Endodermal cell (in vitro differentiated cells): ENCODE measurements at regions not wholly inside any gene's neighbourhood (a gene's known extent, or its start where the extent isn't known, plus 50 kb on each side); places are given as distances from the start of the nearest gene placed in this dataset.
A peak's percentile ranks its signal among the peaks of the same experiment; 100 is the strongest.
"Not testable (repeated sequence)": the region's sequence is repeated elsewhere in the genome, so short reads cannot be mapped to it uniquely, and the experiment has no call there.

Experiments used
- DNase-seq: peaks from one replicate; pipeline ENCODE4 v3.0.0-alpha.2; 2017
- H3K27ac ChIP-seq: 2 replicates; pipeline ENCODE4 v1.5.1; 2013; ENCODE audit warnings: mild to moderate bottlenecking, low read depth, low read length, moderate library complexity
- H3K27me3 ChIP-seq: 2 replicates; pipeline ENCODE4 v1.6.1; 2013; ENCODE audit warnings: mild to moderate bottlenecking, low read length, moderate library complexity; ENCODE audit not compliant: insufficient read depth, control insufficient read depth, poor library complexity, severe bottlenecking
- H3K36me3 ChIP-seq: 2 replicates; pipeline ENCODE4 v1.7.0; 2013; ENCODE audit warnings: mild to moderate bottlenecking, low read length, moderate library complexity; ENCODE audit not compliant: control insufficient read depth, insufficient read depth
- H3K4me1 ChIP-seq: one replicate; pipeline ENCODE4 v1.7.0; 2013; ENCODE audit warnings: low read length; ENCODE audit not compliant: control insufficient read depth, insufficient read depth
- H3K4me3 ChIP-seq: 2 replicates; pipeline ENCODE4 v1.5.1; 2013; ENCODE audit warnings: mild to moderate bottlenecking, low read length, moderate library complexity
- H3K9ac ChIP-seq: 2 replicates; pipeline ENCODE4 v1.6.1; 2013; ENCODE audit warnings: mild to moderate bottlenecking, low read length, moderate library complexity; ENCODE audit not compliant: poor library complexity, severe bottlenecking; ENCODE audit errors: extremely low read depth
- H3K9me3 ChIP-seq: 2 replicates; pipeline ENCODE4 v1.6.1; 2013; ENCODE audit warnings: mild to moderate bottlenecking, low read length, moderate library complexity; ENCODE audit not compliant: control insufficient read depth
- H3K27ac Mint-ChIP-seq: 2 replicates; pipeline ENCODE4 v1.8.0; 2020; ENCODE audit warnings: mixed read lengths
- H3K27me3 Mint-ChIP-seq: 2 replicates; pipeline ENCODE4 v1.8.0; 2021; ENCODE audit warnings: mild to moderate bottlenecking, mixed read lengths; ENCODE audit not compliant: insufficient read depth
- H3K36me3 Mint-ChIP-seq: 2 replicates; pipeline ENCODE4 v1.8.0; 2020; ENCODE audit warnings: low read depth, mixed read lengths
- H3K4me1 Mint-ChIP-seq: 2 replicates; pipeline ENCODE4 v1.8.0; 2020; ENCODE audit warnings: mixed read lengths
- H3K4me3 Mint-ChIP-seq: 2 replicates; pipeline ENCODE4 v1.8.0; 2020; ENCODE audit warnings: mild to moderate bottlenecking, moderate library complexity, mixed read lengths
- H3K9me3 Mint-ChIP-seq: 2 replicates; pipeline ENCODE4 v1.8.0; 2020; ENCODE audit warnings: mild to moderate bottlenecking, mixed read lengths
- CTCF ChIP-seq: fragments of 200-600 bp; sonication (generic); conservative IDR thresholded peaks from 2 replicates; pipeline ENCODE4 v1.5.0; 2021; ENCODE audit warnings: antibody characterized with exemption, mild to moderate bottlenecking
- WGBS, 2 experiments: methylation state at CpG; one replicate each; pipeline versions ENCODE4 v1.1.5 to v1.1.7; 2013; ENCODE audit warnings: missing lambda C conversion rate in 2 of 2, mixed read lengths in 1 of 2; ENCODE audit not compliant: insufficient coverage in 1 of 2, insufficient read length in 1 of 2; 5-methylcytosine and 5-hydroxymethylcytosine counted together

DNA sequence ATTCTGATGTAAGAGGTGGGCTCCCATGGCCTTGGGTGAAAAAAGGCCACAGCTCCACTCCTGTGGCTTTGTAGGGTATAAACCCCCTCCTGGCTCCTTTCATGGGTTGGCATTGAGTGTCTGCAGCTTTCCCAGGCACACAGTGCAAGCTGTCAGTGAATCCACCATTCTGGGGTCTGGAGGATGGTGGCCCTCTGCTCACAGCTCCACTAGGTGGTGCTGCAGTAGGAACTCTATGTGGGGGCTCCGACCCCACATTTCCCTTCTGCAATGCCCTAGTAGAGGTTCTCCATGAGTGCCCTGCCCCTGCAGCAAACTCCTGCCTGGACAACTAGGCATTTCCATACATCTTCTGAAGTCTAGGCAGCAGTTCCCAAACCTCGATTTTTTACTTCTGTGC is 92.7 kb downstream of the UNC93B1 start:
- Mint-ChIP-seq H3K36me3 (peaks cover 21% of the 10 kb centered on the region), H3K9me3 (peaks cover 62% of the 10 kb centered on the region)
- WGBS, 2 experiments, result 56 to 79% methylated on average over 1 to 2 of the region's 2 CpGs
- H3K4me1 ChIP-seq, H3K4me1 Mint-ChIP-seq, H3K9me3 ChIP-seq, H3K27me3 ChIP-seq, H3K27ac ChIP-seq, H3K9ac ChIP-seq, H3K4me3 ChIP-seq, DNase-seq, H3K4me3 Mint-ChIP-seq, H3K27me3 Mint-ChIP-seq, H3K27ac Mint-ChIP-seq, H3K36me3 ChIP-seq: not testable (repeated sequence)
- TF ChIP-seq CTCF, result peak; percentile 43

- H3K27me3 Mint-ChIP-seq, H3K36me3 ChIP-seq, H3K9me3 ChIP-seq, H3K9ac ChIP-seq, H3K4me1 Mint-ChIP-seq, H3K27me3 ChIP-seq, H3K27ac Mint-ChIP-seq, DNase-seq, H3K4me3 ChIP-seq, H3K4me3 Mint-ChIP-seq, H3K4me1 ChIP-seq, H3K27ac ChIP-seq: not testable (repeated sequence)
- peaks cover 58% of the 10 kb centered on the region for H3K9me3 Mint-ChIP-seq
- peaks cover 25% of the 10 kb centered on the region for H3K36me3 Mint-ChIP-seq
- WGBS, 2 experiments, result 100% methylated on average over 1 of the region's 1 CpG
Measured at GRCh38 chr11:67910803-67911202, 93.1 kb downstream of the UNC93B1 start.

GRCh38 chr11:67906969-67907368 is 96.9 kb downstream of the UNC93B1 start:
- peaks cover 31% of the 10 kb centered on the region for H3K9me3 Mint-ChIP-seq
- DNase-seq, H3K4me3 Mint-ChIP-seq, H3K9me3 ChIP-seq, H3K4me1 ChIP-seq, H3K4me1 Mint-ChIP-seq, H3K9ac ChIP-seq, H3K4me3 ChIP-seq, H3K27me3 Mint-ChIP-seq, H3K27me3 ChIP-seq, H3K27ac ChIP-seq, H3K36me3 ChIP-seq, H3K27ac Mint-ChIP-seq: not testable (repeated sequence)
- H3K36me3 Mint-ChIP-seq, result peaks cover 30% of the 10 kb centered on the region
- WGBS, 2 experiments, result 40% methylated on average over 1 of the region's 1 CpG; no CpG with 5 or more reads in 1 of the 2 experiments

DNA sequence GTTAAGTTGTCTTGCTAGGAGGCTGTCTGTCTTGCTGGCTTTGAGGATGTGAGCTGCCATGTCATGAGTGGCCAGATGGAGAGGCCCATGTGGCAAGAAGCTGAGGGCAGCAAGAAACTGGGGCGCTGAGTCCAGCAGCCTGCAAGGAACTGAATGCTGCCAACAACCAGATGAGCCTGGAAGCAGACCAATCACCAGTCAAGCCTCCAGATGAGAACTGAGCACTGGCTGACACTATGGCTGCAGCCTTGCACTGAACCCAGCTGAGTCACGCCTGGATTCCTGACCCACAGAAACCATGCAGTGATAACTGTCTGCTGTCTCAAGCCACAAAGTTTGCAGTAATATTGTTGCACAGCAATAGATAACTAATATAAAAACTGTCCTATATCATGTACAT is 104.4 kb downstream of the UNC93B1 start:
- H3K27ac Mint-ChIP-seq, H3K4me3 ChIP-seq, H3K4me1 ChIP-seq, H3K27ac ChIP-seq, H3K4me1 Mint-ChIP-seq, H3K27me3 Mint-ChIP-seq, H3K9me3 ChIP-seq, H3K9ac ChIP-seq, H3K36me3 ChIP-seq, DNase-seq, H3K4me3 Mint-ChIP-seq, H3K27me3 ChIP-seq: not testable (repeated sequence)
- H3K36me3 Mint-ChIP-seq, result peaks cover 36% of the 10 kb centered on the region
- WGBS, 2 experiments, result 97% methylated on average over 1 of the region's 2 CpGs; no CpG with 5 or more reads in 1 of the 2 experiments
- H3K9me3 Mint-ChIP-seq, result peaks cover 23% of the 10 kb centered on the region

GRCh38 chr11:67893487-67893886 is 110.4 kb downstream of the UNC93B1 start:
- not testable (repeated sequence) for H3K4me1 Mint-ChIP-seq, H3K9ac ChIP-seq, H3K4me3 Mint-ChIP-seq, H3K9me3 ChIP-seq, H3K27ac ChIP-seq, H3K27me3 ChIP-seq, H3K4me3 ChIP-seq, H3K27ac Mint-ChIP-seq, H3K36me3 ChIP-seq, H3K27me3 Mint-ChIP-seq, H3K4me1 ChIP-seq, DNase-seq
- Mint-ChIP-seq H3K36me3 (peaks cover 72% of the 10 kb centered on the region), H3K9me3 (peaks cover 62% of the 10 kb centered on the region)
- WGBS, 2 experiments, result 88 to 90% methylated on average over 1 of the region's 1 CpG

GRCh38 chr11:67889646-67890045 is 114.3 kb downstream of the UNC93B1 start:
- not testable (repeated sequence) for H3K27ac Mint-ChIP-seq, H3K27me3 ChIP-seq, H3K27ac ChIP-seq, H3K4me3 ChIP-seq, H3K27me3 Mint-ChIP-seq, H3K9me3 ChIP-seq, DNase-seq, H3K4me1 ChIP-seq, H3K4me3 Mint-ChIP-seq, H3K36me3 ChIP-seq, H3K9ac ChIP-seq
- H3K9me3 Mint-ChIP-seq, result peaks cover 45% of the 10 kb centered on the region
- peaks cover 44% of the 10 kb centered on the region for H3K4me1 Mint-ChIP-seq
- peaks cover 55% of the 10 kb centered on the region for H3K36me3 Mint-ChIP-seq
- WGBS, 2 experiments, result 83 to 93% methylated on average over 1 to 4 of the region's 4 CpGs
